HG02938 (cell line): ENCODE measurements at regions not wholly inside any gene's neighbourhood (a gene's known extent, or its start where the extent isn't known, plus 50 kb on each side); places are given as distances from the start of the nearest gene placed in this dataset.
A peak's percentile ranks its signal among the peaks of the same experiment; 100 is the strongest.

Experiments
- ATAC-seq: cut with Tn5 transposase; IDR thresholded peaks from one replicate; pipeline ENCODE4 v1.9.1; 2021; ENCODE audit warnings: mild to moderate bottlenecking, moderate library complexity; ENCODE audit not compliant: unreplicated experiment

DNA sequence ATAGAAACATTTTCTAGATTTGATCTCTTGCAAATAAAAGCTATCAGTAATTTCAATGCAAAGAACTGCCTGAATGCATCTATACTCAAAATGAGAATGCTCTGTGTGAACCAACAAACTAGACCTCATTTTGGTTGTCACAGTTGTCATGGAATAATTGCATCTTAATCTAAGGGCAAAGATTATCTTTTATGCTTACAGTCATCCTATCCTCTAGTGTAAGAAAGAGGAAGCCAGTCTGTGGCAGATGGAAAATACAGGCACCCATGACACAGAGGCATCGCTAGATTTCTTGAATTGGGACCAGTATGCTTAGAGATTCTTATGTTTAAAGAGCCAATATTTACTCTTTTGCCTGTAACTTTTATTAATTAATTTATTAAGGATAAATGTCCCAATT, 95.0 kb downstream of the MACIR start:
- no peak for ATAC-seq

DNA sequence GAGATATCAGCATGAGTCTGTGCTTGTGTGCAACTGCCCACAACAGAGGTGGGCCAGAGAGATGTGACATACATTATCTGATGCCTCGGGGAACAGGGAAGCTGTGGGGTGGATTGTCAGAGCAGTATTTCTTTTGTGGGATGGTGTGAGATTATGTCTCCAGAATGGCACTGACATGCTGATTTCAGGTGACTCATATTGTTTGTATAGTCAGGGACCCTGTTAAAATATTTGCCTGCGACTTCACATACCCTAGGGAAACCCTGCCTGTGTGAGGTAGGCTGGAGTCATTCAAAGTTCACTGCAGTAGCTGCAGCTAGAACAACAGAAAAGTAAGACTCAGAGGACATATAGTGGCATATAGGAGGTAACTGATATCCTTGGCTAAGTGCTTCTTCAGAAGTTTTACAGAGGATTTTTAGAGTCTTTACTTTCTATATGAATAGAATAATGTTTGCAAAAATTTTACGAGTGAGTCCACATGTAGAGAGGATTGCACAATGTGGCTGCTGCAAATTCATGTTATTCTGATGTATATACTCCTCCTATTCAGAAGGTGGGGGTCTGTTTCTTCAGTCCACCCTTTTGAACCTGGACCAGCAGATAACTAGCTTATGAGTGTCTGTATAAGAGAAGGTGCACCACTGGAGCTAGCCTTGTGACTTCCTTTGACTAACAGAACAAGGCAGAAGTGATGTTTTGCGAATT, 89.3 kb downstream of the MACIR start:
- ATAC-seq: no peak

GRCh38 chr5:103346162-103346748, 87.7 kb downstream of the MACIR start:
- ATAC-seq: no peak

GRCh38 chr5:103345461-103345860, 86.9 kb downstream of the MACIR start:
- no peak for ATAC-seq

GRCh38 chr5:103340717-103341388, 82.3 kb downstream of the MACIR start:
- peak; percentile 99 for ATAC-seq

DNA sequence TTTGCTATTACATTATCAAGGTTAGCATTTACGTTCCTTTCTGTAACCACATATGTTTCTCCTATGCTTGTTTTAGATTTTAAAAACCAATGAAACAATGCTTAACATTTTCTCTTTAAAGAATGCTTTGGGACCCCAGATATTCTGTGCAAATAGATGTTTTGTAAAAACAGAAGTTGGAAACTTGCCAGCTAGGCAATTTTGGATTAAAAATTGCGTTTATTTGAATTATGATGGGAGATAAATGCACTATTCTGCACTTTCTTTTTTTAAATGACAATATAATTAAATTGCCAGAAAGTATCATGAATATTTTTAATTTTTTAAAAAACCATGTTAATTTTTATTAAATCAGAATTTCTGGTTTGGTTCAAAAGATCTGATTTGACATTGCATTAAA, 81.6 kb downstream of the MACIR start:
- no peak for ATAC-seq

DNA sequence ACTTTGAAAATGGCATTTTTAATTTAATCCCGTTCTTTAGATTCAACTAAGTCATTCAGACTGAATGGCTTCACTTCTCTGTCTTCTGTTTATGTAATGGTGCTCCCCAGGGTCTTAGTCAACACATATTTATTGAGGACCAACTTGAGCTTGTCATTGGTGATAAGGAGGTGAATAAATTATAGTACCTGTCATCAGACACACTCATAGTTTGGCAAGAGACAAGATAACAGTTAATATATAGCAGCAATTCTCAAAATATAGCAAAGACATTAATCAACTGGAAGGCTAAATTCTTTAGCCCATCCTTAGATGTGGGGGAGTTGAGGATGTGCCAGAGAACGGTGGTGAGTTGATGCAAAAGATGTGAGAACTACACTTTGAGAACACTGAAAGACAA, 78.4 kb downstream of the MACIR start:
- ATAC-seq: no peak

- no peak for ATAC-seq
These were observed 74.8 kb downstream of the MACIR start for GRCh38 chr5:103333376-103333775.

- ATAC-seq: no peak
These were observed 72.3 kb downstream of the MACIR start for GRCh38 chr5:103330875-103331274.
